ENCODE measurements at regions not wholly inside any gene's neighbourhood (a gene's known extent, or its start where the extent isn't known, plus 50 kb on each side); places are given as distances from the start of the nearest gene placed in this dataset.

DNA sequence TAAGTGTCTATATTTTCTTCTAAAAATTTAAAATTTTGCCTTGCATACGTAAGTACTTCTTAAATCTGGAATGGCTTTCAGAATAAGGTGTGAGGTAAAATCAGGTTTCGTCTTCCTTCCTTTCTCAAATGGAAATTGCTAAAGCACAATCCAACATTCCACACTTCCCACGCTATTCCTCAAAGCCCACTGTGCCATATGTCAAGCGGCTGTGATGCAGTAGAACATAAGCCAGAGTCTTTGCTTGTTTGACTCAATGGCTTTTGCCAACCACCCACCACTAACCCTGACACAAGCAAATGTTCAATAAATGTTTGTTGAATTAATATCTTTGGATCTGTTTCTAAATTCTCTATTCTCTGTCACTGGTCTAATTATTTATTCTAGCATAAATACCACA lies 1199.7 kb upstream of the TENM3 start:
- Histone ChIP-seq H3K4me3 (ENCODE audit: low read depth, low read length) (no peak overlapping the region), H3K27ac (ENCODE audit: low read depth, low read length) (no peak overlapping the region), H3K36me3 (ENCODE audit: insufficient read depth, low read length) (no peaks in the 10 kb centered on the region), H3K27me3 (ENCODE audit: insufficient read depth, low read length) (no peaks in the 10 kb centered on the region), H3K79me2 (ENCODE audit: control insufficient read depth, insufficient read depth, low read length, unreplicated experiment) (no peaks in the 10 kb centered on the region), H2AFZ (ENCODE audit: low read length, unreplicated experiment) (no peak overlapping the region), H3K4me1 (ENCODE audit: control insufficient read depth, insufficient read depth, low read length, unreplicated experiment) (no peaks in the 10 kb centered on the region)

DNA sequence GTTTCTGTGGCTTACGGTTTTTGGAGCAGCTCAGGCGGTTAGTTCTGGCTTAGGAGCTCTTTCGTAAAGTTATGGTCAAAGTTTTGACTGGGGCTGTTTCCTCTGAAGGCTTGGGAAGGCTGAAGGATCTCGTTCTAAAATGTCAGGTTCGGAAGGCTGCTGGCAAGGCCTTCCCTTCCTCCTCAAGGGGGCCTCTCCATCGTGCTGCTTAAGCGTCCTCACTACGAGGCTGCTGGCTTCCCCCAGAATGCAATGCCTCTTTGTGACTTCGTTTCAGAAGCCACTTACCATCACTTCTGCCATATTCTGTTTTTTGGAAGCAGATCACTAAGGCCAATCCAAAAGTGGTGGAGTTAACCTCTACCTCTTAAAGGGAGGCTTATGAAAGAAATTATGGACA lies 1196.4 kb upstream of the TENM3 start:
- Histone ChIP-seq H3K79me2 (ENCODE audit: control insufficient read depth, insufficient read depth, low read length, unreplicated experiment) (no peaks in the 10 kb centered on the region), H3K4me3 (ENCODE audit: low read depth, low read length) (no peak overlapping the region), H3K4me1 (ENCODE audit: control insufficient read depth, insufficient read depth, low read length, unreplicated experiment) (no peaks in the 10 kb centered on the region), H3K27me3 (ENCODE audit: insufficient read depth, low read length) (no peaks in the 10 kb centered on the region), H3K36me3 (ENCODE audit: insufficient read depth, low read length) (no peaks in the 10 kb centered on the region), H2AFZ (ENCODE audit: low read length, unreplicated experiment) (no peak overlapping the region), H3K27ac (ENCODE audit: low read depth, low read length) (no peak overlapping the region)

DNA sequence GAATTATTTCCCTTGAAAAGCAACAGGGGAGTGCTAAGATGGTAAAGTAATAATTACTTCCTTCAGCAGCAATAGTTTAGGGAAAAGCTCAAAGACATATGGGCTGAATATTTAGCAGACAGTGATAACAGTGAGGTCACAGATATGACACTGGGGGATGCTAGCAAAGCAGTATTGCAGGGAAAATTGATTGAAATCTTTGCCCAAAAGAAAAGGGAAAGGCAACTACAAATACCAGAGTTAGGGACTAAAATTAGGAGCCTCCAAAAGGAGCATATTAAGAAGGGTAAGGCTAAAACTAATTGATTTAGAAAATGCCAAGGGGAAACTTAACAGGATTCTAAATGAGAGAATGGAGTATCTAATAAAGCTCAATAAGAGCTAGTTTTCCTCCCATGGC lies 1191.3 kb upstream of the TENM3 start:
- no peaks in the 10 kb centered on the region for H3K79me2 ChIP-seq (ENCODE audit: control insufficient read depth, insufficient read depth, low read length, unreplicated experiment)
- no peaks in the 10 kb centered on the region for H3K4me1 ChIP-seq (ENCODE audit: control insufficient read depth, insufficient read depth, low read length, unreplicated experiment)
- H2AFZ ChIP-seq (ENCODE audit: low read length, unreplicated experiment), result no peak overlapping the region
- H3K27me3 ChIP-seq (ENCODE audit: insufficient read depth, low read length), result no peaks in the 10 kb centered on the region
- no peaks in the 10 kb centered on the region for H3K36me3 ChIP-seq (ENCODE audit: insufficient read depth, low read length)
- H3K4me3 ChIP-seq (ENCODE audit: low read depth, low read length), result no peak overlapping the region
- no peak overlapping the region for H3K27ac ChIP-seq (ENCODE audit: low read depth, low read length)

DNA sequence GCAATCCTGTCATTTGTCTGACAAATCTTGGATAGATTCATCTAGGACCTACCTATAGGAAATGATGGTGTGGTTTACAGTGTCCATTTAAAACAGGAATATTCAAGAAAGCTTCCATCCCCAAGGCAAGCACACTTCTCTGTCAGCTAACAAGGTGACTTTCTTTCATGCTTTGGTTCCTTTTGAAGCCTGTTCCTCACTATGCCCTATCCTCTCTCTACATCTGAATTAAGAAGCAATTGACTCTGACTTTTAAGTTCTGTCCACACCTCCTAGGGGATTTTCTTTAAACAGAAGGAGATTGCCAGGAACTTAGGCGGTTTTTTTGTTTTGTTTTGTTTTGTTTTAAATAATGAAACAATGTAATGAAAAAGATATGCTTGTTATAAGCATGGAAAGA lies 1181.4 kb upstream of the TENM3 start:
- Histone ChIP-seq H3K27me3 (ENCODE audit: insufficient read depth, low read length) (no peaks in the 10 kb centered on the region), H3K4me3 (ENCODE audit: low read depth, low read length) (no peak overlapping the region), H3K27ac (ENCODE audit: low read depth, low read length) (no peak overlapping the region), H3K79me2 (ENCODE audit: control insufficient read depth, insufficient read depth, low read length, unreplicated experiment) (no peaks in the 10 kb centered on the region), H3K4me1 (ENCODE audit: control insufficient read depth, insufficient read depth, low read length, unreplicated experiment) (no peaks in the 10 kb centered on the region), H2AFZ (ENCODE audit: low read length, unreplicated experiment) (no peak overlapping the region), H3K36me3 (ENCODE audit: insufficient read depth, low read length) (no peaks in the 10 kb centered on the region)

DNA sequence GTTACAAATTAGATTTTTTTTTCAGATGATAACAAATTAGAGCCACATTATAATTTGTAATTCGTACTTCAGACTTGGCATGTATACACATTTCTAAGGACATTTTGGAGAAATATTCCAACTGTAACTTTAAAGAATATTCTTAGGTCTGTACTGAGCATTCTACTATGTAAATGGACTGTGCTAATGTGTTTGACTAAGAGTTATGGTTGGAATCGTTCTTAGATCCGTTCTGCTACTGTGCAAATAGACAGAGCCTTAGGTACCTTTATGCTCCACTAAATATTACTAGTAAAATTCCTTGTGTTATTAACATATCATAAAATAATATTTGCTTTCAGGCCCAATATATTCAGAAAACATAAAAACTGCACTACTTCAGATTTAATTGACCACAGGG lies 1180.0 kb upstream of the TENM3 start:
- H2AFZ ChIP-seq (ENCODE audit: low read length, unreplicated experiment), result no peak overlapping the region
- H3K27me3 ChIP-seq (ENCODE audit: insufficient read depth, low read length), result no peaks in the 10 kb centered on the region
- H3K36me3 ChIP-seq (ENCODE audit: insufficient read depth, low read length), result no peaks in the 10 kb centered on the region
- no peak overlapping the region for H3K27ac ChIP-seq (ENCODE audit: low read depth, low read length)
- H3K4me3 ChIP-seq (ENCODE audit: low read depth, low read length), result no peak overlapping the region
- no peaks in the 10 kb centered on the region for H3K79me2 ChIP-seq (ENCODE audit: control insufficient read depth, insufficient read depth, low read length, unreplicated experiment)
- no peaks in the 10 kb centered on the region for H3K4me1 ChIP-seq (ENCODE audit: control insufficient read depth, insufficient read depth, low read length, unreplicated experiment)

DNA sequence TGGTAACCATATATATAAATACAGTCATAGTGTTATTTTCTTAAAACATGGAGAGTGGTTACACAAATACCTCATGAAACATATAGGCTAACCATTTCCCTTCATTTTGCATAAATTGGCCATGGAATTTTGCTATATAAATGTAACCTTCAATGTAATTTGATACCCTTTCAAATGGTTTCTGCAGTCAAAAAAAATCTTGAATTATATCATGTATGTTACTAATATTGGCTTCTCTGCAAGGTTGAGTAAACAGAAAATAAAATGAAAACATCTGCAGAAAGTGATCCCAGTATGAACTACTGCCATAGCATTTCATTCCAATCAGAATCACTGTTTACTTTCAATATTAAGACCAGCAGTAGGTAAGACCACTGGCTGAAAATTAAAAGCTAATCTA lies 1165.9 kb upstream of the TENM3 start:
- H3K4me3 ChIP-seq (ENCODE audit: low read depth, low read length), result no peak overlapping the region

DNA sequence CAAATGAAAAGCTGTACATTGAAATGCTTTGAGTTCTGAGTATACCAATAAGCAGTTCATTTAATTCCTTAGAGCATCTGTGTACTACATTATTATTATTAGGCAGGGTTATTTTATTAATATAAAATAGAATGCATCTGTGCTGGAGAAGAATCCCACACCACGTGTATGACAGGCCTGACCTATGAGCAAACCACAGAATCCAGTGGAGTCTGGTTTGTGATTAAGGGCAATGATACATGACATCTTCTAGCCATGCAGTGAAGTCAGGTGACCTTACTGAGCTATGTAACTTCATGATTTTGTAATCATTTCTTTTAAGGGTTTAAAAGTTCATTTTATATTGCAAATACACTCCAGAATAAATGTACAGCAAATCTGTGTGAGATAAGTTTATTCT lies 1165.0 kb upstream of the TENM3 start:
- Histone ChIP-seq H3K27me3 (ENCODE audit: insufficient read depth, low read length) (no peaks in the 10 kb centered on the region), H3K27ac (ENCODE audit: low read depth, low read length) (no peak overlapping the region), H2AFZ (ENCODE audit: low read length, unreplicated experiment) (peak overlapping the region; percentile 13), H3K4me3 (ENCODE audit: low read depth, low read length) (no peak overlapping the region), H3K79me2 (ENCODE audit: control insufficient read depth, insufficient read depth, low read length, unreplicated experiment) (no peaks in the 10 kb centered on the region), H3K4me1 (ENCODE audit: control insufficient read depth, insufficient read depth, low read length, unreplicated experiment) (peaks cover 5% of the 10 kb centered on the region), H3K36me3 (ENCODE audit: insufficient read depth, low read length) (no peaks in the 10 kb centered on the region)

More for the DNA sequence above, 1165.9 kb upstream of the TENM3 start:
- Histone ChIP-seq H2AFZ (ENCODE audit: low read length, unreplicated experiment) (peak overlapping the region; percentile 13), H3K36me3 (ENCODE audit: insufficient read depth, low read length) (no peaks in the 10 kb centered on the region), H3K27ac (ENCODE audit: low read depth, low read length) (no peak overlapping the region), H3K27me3 (ENCODE audit: insufficient read depth, low read length) (no peaks in the 10 kb centered on the region), H3K79me2 (ENCODE audit: control insufficient read depth, insufficient read depth, low read length, unreplicated experiment) (no peaks in the 10 kb centered on the region), H3K4me1 (ENCODE audit: control insufficient read depth, insufficient read depth, low read length, unreplicated experiment) (peaks cover 5% of the 10 kb centered on the region)

DNA sequence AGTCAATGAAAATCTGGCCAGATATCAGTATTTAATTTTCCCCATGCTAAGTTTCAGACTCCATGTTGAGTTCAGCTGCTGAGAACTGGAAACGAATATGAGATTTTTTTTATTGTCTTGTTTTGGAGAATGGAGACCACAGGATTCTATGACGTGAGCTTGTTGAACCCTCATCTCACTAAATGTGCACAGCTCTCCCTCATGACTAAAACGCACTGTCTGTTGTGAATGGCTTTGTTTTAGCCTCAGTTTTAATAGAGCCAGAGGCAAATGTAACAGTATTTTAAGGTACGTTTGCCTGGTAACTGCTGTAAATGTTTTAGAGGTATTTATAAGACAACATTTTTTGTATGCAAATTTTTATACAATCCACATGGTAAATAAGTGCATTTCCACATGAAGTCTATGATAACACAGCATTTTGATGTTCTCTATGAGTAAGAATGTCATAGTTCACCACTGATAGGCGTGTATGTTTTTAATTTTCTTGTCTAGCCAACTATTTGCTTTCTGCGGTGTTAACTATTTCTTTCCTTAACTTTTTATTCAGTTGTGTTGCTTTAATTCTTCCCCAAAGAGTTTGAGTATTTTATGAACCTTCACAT lies 1159.3 kb upstream of the TENM3 start:
- H2AFZ ChIP-seq (ENCODE audit: low read length, unreplicated experiment), result peak overlapping the region; percentile 64
- H3K27ac ChIP-seq (ENCODE audit: low read depth, low read length), result no peak overlapping the region
- no peaks in the 10 kb centered on the region for H3K4me1 ChIP-seq (ENCODE audit: control insufficient read depth, insufficient read depth, low read length, unreplicated experiment)
- no peaks in the 10 kb centered on the region for H3K36me3 ChIP-seq (ENCODE audit: insufficient read depth, low read length)
- no peaks in the 10 kb centered on the region for H3K79me2 ChIP-seq (ENCODE audit: control insufficient read depth, insufficient read depth, low read length, unreplicated experiment)
- H3K27me3 ChIP-seq (ENCODE audit: insufficient read depth, low read length), result no peaks in the 10 kb centered on the region
- H3K4me3 ChIP-seq (ENCODE audit: low read depth, low read length), result no peak overlapping the region

DNA sequence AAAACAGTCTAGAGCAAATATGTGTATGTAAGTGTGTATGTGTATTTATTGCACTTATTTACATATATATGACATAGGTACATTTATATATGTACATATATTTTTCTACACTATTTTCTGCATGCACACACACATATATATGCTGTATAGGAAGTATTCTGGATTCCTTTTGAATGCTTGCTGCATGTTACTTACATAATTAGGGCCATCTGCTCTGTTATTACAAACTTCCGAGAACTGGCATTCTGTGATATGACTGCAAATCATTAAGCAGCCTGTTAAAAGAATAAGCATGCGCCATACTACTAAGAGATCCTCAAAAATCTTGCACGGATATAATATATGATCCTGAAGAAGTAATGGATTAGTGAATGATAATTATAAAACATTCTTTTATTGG lies 1157.6 kb upstream of the TENM3 start:
- H3K4me3 ChIP-seq (ENCODE audit: low read depth, low read length), result no peak overlapping the region
- H3K27me3 ChIP-seq (ENCODE audit: insufficient read depth, low read length), result no peaks in the 10 kb centered on the region
- no peaks in the 10 kb centered on the region for H3K79me2 ChIP-seq (ENCODE audit: control insufficient read depth, insufficient read depth, low read length, unreplicated experiment)
- no peaks in the 10 kb centered on the region for H3K4me1 ChIP-seq (ENCODE audit: control insufficient read depth, insufficient read depth, low read length, unreplicated experiment)
- H3K36me3 ChIP-seq (ENCODE audit: insufficient read depth, low read length), result no peaks in the 10 kb centered on the region
- H3K27ac ChIP-seq (ENCODE audit: low read depth, low read length), result no peak overlapping the region
- H2AFZ ChIP-seq (ENCODE audit: low read length, unreplicated experiment), result no peak overlapping the region

DNA sequence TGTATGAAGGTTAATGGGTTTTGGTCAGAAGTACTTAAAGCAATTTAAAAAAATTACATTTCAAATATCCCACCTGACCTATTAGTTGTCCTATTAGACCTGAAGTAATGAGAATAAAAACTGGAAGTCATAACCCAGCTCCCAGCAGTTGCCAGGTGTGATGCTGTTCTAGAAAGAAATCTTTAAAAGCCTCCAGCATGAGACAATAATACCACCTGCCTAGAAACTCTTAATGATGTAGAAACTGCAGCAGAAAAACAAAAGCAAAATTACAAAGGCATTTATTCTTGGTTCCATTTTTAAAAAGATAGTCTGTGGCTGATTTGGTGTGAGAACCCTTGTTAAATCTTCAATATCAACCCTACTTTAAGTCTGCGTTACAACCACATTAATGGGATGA lies 1137.7 kb upstream of the TENM3 start:
- H3K27me3 ChIP-seq (ENCODE audit: insufficient read depth, low read length), result no peaks in the 10 kb centered on the region; the same call in 1 of the 2 replicates
- no peaks in the 10 kb centered on the region for H3K79me2 ChIP-seq (ENCODE audit: control insufficient read depth, insufficient read depth, low read length, unreplicated experiment)
- H3K27ac ChIP-seq (ENCODE audit: low read depth, low read length), result no peak overlapping the region
- no peak overlapping the region for H2AFZ ChIP-seq (ENCODE audit: low read length, unreplicated experiment)
- no peaks in the 10 kb centered on the region for H3K4me1 ChIP-seq (ENCODE audit: control insufficient read depth, insufficient read depth, low read length, unreplicated experiment)
- no peaks in the 10 kb centered on the region for H3K36me3 ChIP-seq (ENCODE audit: insufficient read depth, low read length)
- no peak overlapping the region for H3K4me3 ChIP-seq (ENCODE audit: low read depth, low read length)

DNA sequence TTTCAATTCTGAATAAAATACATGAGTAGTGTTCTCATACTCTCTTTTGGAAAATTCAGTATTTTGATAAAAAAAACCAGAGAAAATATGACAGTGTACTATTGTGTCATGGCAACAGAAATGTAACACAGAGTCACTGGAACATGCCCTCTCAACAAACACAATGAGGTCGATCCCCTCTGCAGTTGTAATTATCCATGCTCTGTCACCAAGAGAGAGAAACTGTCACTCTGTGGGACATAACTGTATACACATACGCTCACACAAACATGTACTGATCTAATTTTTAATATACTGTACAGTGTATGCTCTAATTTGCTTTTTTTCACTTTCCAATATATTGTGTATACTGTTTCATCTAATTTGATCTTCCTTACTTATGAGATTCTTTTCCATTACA lies 1136.8 kb upstream of the TENM3 start:
- H3K36me3 ChIP-seq (ENCODE audit: insufficient read depth, low read length), result no peaks in the 10 kb centered on the region
- no peaks in the 10 kb centered on the region; the same call in 1 of the 2 replicates for H3K27me3 ChIP-seq (ENCODE audit: insufficient read depth, low read length)
- H3K4me1 ChIP-seq (ENCODE audit: control insufficient read depth, insufficient read depth, low read length, unreplicated experiment), result no peaks in the 10 kb centered on the region
- H3K4me3 ChIP-seq (ENCODE audit: low read depth, low read length), result no peak overlapping the region
- no peak overlapping the region for H2AFZ ChIP-seq (ENCODE audit: low read length, unreplicated experiment)
- no peak overlapping the region for H3K27ac ChIP-seq (ENCODE audit: low read depth, low read length)
- no peaks in the 10 kb centered on the region for H3K79me2 ChIP-seq (ENCODE audit: control insufficient read depth, insufficient read depth, low read length, unreplicated experiment)
